HG03439 (cell line): ENCODE measurements at regions not wholly inside any gene's neighbourhood (a gene's known extent, or its start where the extent isn't known, plus 50 kb on each side); places are given as distances from the start of the nearest gene placed in this dataset.

Experiments used
- ATAC-seq: cut with Tn5 transposase; IDR thresholded peaks from one replicate; pipeline ENCODE4 v1.9.1; 2021; ENCODE audit warnings: mild to moderate bottlenecking, moderate library complexity; ENCODE audit not compliant: unreplicated experiment

DNA sequence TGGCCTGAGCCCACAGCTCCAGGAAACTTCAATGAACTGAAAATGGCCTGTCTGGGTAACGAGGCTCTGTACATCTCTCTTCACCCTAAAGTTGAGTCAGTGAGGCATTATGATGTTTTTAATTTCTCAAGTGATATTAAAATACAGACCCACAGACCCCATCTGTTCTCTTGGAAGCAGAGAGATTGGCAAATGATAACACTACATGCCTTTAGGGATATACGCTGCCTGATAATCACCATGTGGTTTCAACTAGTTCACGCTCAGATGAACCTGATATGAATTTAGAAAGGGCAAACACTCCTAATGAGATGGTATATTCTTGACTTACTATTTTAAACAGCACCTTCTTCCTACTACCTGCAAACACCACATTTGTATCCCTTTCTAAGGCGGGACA lies 127.5 kb downstream of the RFC3 start:
- no peak for ATAC-seq

DNA sequence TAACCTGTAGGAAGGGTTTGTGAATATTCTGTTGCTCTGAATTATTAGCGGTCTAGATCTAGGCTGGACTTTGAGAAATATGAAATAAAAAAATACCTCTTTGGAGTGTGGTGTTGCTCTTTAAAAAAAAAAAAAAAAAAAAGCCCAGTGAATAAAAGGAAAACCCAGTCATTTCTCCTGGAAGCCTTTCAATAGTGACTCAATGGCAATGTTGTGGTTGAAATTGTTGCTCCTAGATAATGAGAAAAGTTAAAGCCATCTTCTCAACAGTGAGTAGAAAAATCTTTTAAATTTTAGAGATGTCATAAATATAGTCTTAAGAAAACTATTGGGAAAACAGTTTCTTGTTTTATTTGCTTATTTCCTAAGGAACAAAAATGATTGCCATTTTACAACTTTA lies 135.3 kb downstream of the RFC3 start:
- no peak for ATAC-seq

DNA sequence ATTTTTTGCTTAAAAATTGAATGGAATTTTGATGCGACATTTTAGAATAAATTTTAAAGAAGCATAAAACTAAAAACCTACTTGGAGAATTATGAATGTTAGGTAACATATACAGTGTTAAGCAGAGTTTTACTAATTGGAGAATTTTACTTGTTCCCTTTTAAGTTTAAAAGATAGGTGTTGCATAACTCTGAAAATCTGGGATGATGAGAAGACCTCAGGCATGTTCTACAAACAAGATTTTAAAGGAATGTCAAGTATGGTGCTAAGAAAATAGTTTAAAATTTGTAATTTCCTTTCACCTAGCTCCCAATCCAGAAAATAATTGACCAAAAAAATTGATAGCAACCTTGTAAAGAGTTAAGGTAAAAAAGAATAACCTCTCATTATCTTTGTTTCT lies 135.8 kb downstream of the RFC3 start:
- ATAC-seq: no peak

DNA sequence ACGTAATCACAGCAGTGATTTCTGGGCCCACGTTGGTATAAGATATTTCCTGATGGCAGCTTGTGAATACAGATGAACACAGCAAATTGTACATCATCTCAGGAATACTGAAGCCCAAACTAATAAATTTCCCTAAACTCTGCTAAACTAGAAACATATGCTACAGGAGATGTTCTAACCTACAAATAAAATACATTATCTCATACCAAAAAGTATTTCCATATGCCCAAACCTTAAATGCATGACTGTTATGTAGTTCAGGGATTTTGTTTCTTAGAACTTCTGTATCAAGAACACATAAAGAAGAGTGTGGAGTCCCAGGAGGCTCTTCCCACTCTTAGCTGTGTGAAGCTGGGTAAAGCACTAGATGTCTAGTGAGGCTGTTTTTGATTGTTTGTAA lies 138.4 kb downstream of the RFC3 start:
- no peak for ATAC-seq

DNA sequence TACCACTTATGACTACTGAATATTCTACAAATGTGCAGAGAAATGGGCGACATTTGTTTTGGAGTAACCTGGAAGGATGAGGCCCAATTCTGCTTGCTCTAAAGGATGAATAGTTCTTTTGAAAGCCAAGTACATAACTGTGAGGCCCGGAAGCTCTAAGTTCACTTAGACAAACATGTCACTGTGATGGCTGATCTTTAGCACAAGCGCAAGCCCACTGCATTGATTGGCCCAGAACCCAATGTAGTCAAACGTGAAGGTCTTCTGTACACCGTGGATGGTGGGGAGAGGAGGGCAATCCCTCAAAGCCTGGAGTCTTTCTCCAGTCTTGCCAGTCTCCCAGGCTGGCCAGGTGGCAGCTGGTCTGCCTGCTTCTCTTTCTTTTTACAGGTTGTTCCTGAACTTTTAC lies 139.6 kb downstream of the RFC3 start:
- ATAC-seq: no peak

DNA sequence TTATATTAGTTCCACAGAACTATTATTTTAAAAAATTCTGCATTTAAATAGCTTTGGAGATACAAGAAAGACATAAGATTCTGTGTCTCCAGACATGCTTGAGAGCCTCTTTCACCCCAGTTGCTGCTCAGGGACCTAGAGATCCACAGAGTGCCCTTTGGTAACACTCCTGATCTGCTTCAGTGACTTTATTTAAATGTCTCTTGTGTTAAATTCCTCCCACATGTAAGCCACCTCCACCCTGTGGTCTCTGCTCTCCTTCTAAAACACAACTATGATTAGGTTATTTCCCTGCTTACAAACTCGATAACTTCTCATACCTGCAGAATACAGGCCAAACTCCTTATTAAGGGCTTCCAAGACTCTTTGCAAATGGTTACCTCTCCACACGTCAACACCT lies 141.0 kb downstream of the RFC3 start:
- ATAC-seq: no peak

DNA sequence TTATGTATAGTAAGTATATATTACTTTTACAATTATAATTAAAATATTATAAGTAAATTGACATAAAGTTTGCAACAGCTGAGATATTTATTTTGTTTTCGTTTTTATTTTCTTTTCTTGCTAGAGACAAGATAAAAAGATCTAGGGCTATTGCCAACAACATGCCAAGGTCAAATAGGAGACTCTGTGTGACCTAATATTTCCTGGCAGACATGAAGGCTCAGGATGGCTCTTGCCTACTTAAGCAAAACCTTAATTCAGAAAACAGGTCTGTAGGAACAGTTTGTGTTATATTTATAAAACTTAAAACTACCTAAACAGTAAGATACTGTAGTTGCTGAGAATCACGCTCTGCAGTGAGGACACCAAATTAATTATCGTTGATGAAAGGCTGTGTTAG lies 145.2 kb downstream of the RFC3 start:
- ATAC-seq: no peak

DNA sequence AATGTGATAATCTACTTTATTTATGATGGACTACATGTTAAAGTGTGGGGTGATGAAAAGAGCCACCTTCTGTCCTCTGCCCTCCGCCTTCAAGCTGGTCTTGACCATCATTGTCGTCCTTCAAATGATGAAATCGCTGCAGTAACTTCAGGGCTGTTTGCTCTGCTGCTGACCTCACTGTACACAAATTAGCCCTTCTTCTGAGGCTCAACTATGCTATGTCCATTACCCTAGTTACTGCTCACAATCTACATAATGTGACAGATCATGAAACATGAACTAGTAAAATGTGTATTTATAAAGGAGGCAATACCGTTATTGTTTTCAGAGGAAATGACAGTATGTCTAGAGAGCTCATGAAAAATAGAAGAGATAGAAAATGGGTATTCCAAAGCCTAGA lies 145.9 kb downstream of the RFC3 start:
- no peak for ATAC-seq

DNA sequence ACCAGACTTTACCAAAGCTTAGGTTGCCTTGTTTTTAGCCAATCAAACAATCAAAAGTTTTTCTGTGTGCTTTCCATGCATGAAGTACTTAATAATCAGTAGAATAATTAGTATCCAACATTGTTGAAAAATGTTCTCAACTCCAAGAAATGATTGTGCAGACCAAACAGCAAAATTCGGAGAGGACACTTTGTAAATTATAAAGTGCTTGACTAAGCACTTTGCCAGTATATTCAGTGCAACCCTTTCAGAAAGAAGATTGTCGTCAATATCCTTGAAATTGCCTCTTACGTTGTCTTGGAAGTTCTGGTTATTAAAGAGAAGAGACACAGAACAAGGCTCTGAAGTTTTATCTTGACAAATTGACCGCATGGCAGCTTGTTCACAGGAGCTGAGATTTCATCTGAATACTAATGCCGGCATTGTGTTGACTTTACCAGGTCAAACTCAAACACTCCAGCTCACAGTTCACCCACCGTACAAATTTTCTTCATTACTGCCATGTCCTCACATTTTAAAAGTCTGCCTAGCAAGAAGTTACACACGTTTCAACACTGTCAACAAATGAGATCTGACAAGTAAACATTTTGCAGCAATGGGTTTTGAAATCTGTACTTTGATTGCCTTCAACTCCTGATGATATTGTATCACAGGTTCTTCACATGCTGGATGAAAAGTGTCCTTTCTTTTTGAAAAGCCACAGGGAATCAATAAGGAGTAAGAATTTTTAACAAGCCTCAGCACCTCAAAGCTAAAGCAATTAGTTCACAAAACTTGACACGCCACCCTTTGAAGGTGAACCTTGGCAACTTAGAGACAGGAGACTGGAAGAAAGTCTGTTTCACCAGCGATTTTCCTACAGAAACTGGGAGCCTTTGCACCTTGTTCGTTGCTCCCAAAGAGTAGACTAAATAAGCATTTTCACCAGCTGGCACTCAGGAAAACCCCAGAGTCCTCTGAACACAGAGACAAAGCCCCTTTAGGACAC lies 150.9 kb downstream of the RFC3 start:
- no peak for ATAC-seq

DNA sequence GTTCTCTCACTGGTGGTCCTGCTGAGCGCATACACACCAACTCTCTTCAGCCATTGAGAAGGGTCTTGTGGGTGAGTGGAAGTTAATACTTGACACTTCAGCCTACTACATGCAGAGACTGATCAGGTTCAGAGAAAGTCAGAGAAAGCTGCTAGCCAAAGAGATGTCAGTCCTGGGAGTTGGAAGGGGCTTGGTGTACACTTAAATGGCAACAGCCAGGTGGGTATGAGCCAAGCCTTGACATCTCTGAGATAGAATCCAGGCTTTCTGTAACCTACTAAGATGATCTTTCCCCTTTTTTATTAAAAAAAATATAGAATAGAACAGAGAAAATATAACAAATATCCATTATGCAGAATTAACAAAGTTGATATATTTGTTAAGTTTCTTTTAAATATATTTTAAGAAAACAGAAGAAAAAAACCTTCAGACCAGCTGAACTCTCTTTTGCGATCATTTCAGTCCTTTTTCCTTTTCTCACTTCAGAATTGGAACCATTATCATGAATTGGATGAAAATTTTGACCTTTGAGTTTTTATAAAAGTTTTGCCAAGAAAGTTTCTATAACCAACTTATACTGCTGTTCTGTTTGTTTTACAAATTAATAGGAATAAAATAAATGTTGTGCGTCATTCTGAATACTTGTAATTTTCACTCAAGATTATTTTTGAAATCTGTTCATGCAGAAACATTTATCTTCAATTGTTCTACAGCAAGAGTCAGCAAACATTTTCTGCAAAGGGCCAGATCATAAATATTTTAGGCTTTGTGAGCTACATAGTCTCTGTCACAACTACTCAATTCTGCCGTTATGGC lies 153.0 kb downstream of the RFC3 start:
- ATAC-seq: no peak

DNA sequence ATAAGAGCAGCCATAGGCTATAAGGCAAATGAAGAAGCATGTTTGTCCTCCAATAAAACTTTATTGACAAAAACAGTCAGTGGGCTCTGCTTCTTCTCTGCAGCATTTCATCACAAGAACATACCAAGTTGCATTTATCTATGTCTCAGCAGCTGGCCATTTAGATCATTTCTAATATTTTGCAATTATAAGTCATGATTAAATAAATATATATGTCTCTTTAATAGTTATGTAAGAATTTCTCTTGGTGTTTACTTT lies 153.5 kb downstream of the RFC3 start:
- ATAC-seq: no peak

DNA sequence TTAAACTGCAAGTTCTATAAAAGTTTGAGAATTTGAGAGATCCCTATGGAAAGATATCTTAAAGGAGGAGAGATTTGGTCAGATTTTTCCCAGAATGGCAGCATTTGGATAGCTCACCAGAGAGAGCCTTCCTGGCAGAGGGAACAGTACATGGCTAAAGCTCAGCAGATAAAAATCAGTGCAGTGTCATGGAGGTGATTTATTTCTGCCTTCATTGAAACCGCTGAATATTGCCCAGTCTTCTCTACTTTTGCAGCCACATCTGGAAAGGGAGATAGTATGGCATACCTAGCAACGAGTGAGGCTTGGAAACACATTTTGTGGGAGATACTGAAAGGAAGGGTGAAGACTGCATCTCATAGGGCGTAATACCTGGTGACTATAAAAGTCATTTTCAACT lies 155.2 kb downstream of the RFC3 start:
- ATAC-seq: no peak

DNA sequence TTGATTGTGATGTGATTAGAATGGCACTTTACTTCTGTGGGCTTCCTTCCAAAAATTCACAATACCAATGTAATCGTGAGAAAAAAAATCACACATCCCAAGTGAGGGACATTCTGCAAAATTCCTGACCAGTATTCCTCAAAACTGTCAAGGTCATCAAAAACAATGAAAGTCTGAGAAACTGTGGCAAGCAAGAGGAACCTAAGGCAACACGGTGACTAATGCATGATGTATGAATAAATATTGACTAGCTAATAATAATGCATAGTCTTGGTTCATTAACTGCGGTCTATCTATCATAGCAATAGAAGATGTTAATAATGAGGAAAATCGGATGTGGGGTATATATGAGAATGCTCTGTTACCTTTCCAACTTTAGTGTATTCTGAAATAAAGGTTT lies 159.0 kb downstream of the RFC3 start:
- no peak for ATAC-seq

DNA sequence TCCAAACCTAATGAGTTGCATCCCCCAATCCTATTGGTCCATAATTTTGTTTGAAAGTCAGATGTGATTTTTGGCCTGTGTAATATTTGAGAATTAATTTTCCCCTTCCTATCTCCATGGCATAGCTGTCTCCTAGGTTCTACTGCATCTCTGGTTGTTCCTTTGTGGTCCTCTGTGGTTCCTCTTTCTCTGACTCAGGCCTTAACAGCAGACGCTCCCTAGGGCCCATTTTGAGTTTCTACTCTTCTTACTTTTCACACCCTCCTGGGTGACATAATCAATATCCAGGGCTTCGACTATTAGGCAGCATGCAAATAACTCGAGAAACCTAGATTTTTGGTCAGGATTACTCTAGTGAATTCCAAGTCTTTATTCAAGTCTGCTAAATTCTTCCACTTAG lies 160.7 kb downstream of the RFC3 start:
- no peak for ATAC-seq

DNA sequence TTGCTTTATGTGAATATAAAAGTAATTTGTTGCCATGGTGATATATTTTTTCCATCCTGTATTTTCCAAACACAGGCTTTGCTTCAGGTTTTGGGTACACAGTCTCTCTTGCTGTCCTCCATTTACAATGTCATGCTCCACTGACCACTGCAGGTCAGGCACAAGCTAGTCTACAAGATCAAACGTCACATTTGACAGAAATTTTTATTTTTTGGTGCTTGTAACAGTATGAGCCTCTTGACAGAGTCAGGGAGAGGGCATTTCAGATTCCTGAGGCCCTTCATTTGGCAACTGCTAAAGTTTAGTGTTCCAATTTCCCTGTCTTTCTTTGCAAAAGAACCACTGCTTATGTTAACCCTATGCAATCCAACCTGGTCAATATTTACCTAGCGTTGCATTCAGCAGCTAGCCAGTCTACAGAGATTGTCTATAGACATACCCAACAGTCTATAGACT lies 175.0 kb downstream of the RFC3 start:
- ATAC-seq: no peak

DNA sequence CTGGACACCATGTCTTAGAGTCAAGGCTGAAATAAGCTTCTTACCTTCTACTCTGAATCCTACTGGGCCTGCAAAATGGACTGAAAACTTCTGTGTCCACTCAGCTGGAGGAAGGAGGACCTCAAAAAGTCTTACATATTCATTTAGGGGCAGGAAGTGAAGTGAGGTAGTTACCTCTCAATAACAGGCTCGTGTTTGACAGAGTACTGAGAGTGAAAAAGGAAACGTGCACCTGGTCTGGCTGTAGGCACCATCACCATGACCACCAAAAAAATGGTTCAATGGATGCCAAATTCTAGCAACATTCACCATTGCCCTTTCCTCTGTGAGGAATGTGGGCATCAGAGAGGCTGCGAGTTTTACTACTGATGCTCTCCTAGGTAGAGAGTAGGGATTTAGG lies 176.2 kb downstream of the RFC3 start:
- ATAC-seq: no peak

DNA sequence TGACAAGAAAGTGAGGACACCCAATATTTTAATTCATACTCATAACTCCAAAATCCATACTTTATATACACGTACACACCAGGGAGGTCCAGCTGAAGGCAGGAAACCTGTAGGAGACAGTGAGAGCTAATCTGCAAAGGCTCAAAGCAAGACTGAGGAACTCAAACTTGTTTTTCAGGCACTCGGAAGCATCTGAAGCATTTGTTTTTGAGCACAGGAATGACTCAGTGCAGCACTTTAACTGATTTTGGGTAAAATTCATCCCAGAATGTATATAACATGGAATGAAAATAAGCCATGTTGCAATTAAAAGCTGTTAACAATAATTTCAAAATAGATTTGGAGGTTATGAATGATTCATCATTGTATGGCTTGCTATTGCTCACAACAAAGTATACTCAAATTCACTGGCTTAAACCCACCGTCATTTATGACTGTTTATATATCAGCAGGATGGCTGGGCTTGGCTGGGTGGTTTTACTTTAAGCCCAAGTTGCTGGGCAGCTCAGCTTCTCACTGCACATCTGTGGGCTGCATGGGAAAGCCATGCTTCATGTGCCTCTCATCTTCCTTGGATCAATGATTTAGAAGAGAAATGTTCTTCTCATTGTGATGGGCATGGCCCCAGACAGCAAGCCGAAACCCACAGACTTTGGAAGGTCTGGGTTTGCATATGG lies 177.0 kb downstream of the RFC3 start:
- no peak for ATAC-seq

DNA sequence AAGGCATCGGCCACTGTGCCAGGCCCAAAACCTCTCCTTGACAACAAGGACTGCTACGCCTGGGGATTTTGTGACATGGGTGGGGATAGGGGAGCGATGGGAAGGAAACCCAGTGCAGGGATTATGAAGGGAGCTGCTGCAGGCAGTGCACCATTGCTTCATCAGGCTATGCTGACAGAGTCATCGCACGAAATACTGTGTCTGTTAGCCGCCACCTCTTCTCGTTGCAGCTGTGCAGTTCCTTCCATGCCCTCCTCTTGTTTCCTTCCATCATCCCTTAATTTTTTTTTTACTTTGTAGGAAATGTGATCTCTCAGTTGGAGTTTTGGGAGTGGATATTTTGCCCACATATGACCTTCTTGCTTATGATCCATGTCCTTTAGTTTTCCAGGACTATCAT lies 178.7 kb downstream of the RFC3 start:
- no peak for ATAC-seq

DNA sequence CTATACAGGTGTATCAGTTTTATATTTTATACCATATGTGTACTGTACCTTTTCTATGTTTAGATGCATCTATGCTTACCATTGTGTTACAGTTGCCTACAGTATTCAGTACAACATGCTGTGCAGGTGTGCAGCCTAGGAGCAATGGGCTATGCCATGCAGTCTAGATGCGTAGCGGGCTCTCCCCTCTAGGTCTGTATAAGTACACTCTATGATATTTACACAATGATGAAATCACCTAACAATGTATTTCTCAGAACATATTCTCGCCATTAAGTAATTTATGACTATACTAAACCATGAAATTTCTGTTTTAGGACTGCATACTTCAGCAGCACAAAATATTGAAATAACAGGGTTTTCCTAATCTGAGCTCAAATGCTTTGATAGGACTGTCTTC lies 179.6 kb downstream of the RFC3 start:
- no peak for ATAC-seq

DNA sequence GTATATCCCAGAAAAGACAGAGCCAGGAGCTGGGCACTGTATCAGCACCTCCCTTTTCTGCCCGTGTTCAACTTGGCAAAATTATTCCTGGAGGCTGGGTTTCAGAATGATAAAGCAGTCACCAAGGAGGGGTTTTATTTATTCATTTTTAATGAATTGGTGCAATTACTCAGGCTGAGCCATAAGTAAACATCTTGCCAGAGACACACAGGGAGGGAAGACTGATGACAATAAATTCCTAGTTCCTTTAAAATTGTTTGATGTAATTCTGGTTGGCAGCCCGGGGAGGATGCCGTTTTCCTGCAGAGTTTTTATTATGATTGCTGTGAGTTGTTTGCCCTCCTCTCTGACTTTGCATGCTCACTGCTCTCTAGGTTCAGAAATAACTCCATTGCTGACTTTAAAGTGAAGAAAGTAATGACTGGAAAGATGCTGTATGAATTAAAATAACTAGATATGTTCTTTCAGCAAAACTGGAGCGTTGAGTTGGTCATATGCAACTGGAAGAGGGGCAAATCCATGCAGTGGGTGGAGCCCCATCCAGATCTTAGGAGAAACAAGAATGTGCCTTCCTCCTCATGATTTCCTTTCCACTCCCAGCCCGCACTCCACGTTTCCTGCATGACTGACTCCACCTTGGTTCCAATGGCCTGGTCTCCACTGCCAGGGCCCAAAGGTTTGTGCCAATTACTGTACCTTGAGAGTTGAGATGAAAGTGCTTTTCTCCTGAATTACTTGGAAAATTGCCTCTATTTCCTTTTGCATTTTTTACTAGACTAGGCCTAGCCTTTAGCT lies 182.1 kb downstream of the RFC3 start:
- ATAC-seq: no peak

DNA sequence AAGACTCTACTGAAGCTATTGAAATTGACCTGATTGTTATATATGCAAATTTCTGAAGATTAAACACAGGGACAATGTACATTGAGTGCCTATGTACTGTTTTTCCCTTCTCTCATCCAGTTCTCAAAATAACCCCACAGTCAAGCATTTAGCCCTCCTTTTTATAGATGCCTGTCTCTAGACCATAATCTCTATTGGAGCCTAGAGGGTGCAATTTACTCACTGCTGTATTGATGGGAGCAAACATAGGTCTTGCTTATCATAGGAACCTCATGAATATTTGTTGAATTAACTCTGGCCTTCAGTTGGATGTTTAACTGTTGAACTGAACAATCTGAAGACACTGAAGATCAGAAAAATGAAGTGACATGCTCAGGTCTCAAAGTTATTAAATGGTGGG lies 183.0 kb downstream of the RFC3 start:
- no peak for ATAC-seq
